HG03139 (cell line): ENCODE measurements at regions not wholly inside any gene's neighbourhood (a gene's known extent, or its start where the extent isn't known, plus 50 kb on each side); places are given as distances from the start of the nearest gene placed in this dataset.

Source experiments
- ATAC-seq: cut with Tn5 transposase; IDR thresholded peaks from one replicate; pipeline ENCODE4 v1.9.1; 2021; ENCODE audit not compliant: unreplicated experiment

GRCh38 chr17:70230850-70231640 lies 61.7 kb downstream of the KCNJ2 start:
- no peak for ATAC-seq

- no peak for ATAC-seq
These were observed 63.1 kb downstream of the KCNJ2 start for GRCh38 chr17:70232466-70232865.

GRCh38 chr17:70235252-70235651 lies 65.9 kb downstream of the KCNJ2 start:
- no peak for ATAC-seq

GRCh38 chr17:70238228-70238627 lies 68.9 kb downstream of the KCNJ2 start:
- ATAC-seq, result no peak

GRCh38 chr17:70238646-70239045 lies 69.3 kb downstream of the KCNJ2 start:
- no peak for ATAC-seq

- no peak for ATAC-seq
These were observed 70.1 kb downstream of the KCNJ2 start for GRCh38 chr17:70239391-70239826.

GRCh38 chr17:70241071-70241470 lies 71.7 kb downstream of the KCNJ2 start:
- no peak for ATAC-seq

GRCh38 chr17:70242781-70243437 lies 73.6 kb downstream of the KCNJ2 start:
- no peak for ATAC-seq

- no peak for ATAC-seq
These were observed 82.4 kb downstream of the KCNJ2 start for GRCh38 chr17:70251706-70252105.

- no peak for ATAC-seq
These were observed 85.6 kb downstream of the KCNJ2 start for GRCh38 chr17:70254735-70255460.

- ATAC-seq, result no peak
These were observed 87.4 kb downstream of the KCNJ2 start for GRCh38 chr17:70256751-70257150.

- ATAC-seq, result no peak
These were observed 89.1 kb downstream of the KCNJ2 start for GRCh38 chr17:70258465-70258864.

GRCh38 chr17:70259400-70259799 lies 90.1 kb downstream of the KCNJ2 start:
- no peak for ATAC-seq

- ATAC-seq, result no peak
These were observed 91.8 kb downstream of the KCNJ2 start for GRCh38 chr17:70261170-70261569.

GRCh38 chr17:70265471-70265870 lies 96.1 kb downstream of the KCNJ2 start:
- no peak for ATAC-seq

- no peak for ATAC-seq
These were observed 97.1 kb downstream of the KCNJ2 start for GRCh38 chr17:70266394-70266793.

GRCh38 chr17:70268383-70268782 lies 99.1 kb downstream of the KCNJ2 start:
- no peak for ATAC-seq

GRCh38 chr17:70270554-70270953 lies 101.2 kb downstream of the KCNJ2 start:
- no peak for ATAC-seq

GRCh38 chr17:70271200-70271599 lies 101.9 kb downstream of the KCNJ2 start:
- ATAC-seq, result no peak

- ATAC-seq, result no peak
These were observed 102.3 kb downstream of the KCNJ2 start for GRCh38 chr17:70271672-70272071.

- no peak for ATAC-seq
These were observed 104.9 kb downstream of the KCNJ2 start for GRCh38 chr17:70274255-70274654.

- ATAC-seq, result no peak
These were observed 107.6 kb downstream of the KCNJ2 start for GRCh38 chr17:70276906-70277305.
